WERI-Rb-1 (cell line): ENCODE measurements at regions not wholly inside any gene's neighbourhood (a gene's known extent, or its start where the extent isn't known, plus 50 kb on each side); places are given as distances from the start of the nearest gene placed in this dataset.

Experiments used
- DNase-seq: peaks from one replicate; pipeline ENCODE4 v3.0.0-alpha.2; 2020
- H3K27ac ChIP-seq: fragments of 250-450 bp; sonication (Bioruptor Pico); 2 replicates; pipeline ENCODE4 v1.5.1; 2020; ENCODE audit warnings: mild to moderate bottlenecking, moderate library complexity
- H3K27me3 ChIP-seq: fragments of 250-450 bp; sonication (Bioruptor Pico); 2 replicates; pipeline ENCODE4 v1.5.1; 2021; ENCODE audit warnings: mild to moderate bottlenecking, low read depth, moderate library complexity; ENCODE audit not compliant: insufficient read depth, severe bottlenecking
- H3K36me3 ChIP-seq: fragments of 250-450 bp; sonication (Bioruptor Pico); 2 replicates; pipeline ENCODE4 v1.5.1; 2020; ENCODE audit warnings: mild to moderate bottlenecking, moderate library complexity
- H3K4me3 ChIP-seq: 2 replicates; pipeline ENCODE4 v1.5.1; 2011; ENCODE audit warnings: low read depth, mild to moderate bottlenecking, control low read depth, low read length
- H3K9me3 ChIP-seq: fragments of 250-450 bp; sonication (Bioruptor Pico); 2 replicates; pipeline ENCODE4 v1.5.1; 2021; ENCODE audit warnings: mild to moderate bottlenecking, moderate library complexity; ENCODE audit not compliant: severe bottlenecking
- TF ChIP-seq, protein P1 (sequence below): IDR thresholded peaks from 2 replicates; pipeline ENCODE4 v1.5.1; 2011; ENCODE audit warnings: low read depth, mild to moderate bottlenecking, control low read depth, inconsistent platforms, low read length

DNA sequence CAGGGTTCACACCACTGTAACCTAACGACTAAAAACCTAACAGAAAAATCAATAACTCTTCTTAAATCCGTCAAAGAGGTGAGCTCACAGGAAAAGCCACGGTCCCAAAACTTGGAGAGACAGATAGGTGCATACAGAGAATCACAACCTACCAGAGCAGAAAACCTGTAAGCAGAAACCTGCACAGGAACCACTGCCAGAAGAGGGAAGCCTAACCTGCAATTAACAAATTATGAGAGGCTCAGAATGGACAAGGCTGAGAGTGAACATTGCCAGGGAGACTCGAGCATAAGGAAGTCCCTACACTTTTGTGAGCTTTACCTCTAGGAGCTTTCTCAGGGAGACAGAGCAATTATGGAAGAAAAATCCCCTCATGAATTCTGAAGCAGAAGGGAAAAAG, 156.2 kb upstream of the NETO1 start:
- H3K27me3 ChIP-seq, result no peaks in the 10 kb centered on the region
- TF ChIP-seq, protein P1, sequence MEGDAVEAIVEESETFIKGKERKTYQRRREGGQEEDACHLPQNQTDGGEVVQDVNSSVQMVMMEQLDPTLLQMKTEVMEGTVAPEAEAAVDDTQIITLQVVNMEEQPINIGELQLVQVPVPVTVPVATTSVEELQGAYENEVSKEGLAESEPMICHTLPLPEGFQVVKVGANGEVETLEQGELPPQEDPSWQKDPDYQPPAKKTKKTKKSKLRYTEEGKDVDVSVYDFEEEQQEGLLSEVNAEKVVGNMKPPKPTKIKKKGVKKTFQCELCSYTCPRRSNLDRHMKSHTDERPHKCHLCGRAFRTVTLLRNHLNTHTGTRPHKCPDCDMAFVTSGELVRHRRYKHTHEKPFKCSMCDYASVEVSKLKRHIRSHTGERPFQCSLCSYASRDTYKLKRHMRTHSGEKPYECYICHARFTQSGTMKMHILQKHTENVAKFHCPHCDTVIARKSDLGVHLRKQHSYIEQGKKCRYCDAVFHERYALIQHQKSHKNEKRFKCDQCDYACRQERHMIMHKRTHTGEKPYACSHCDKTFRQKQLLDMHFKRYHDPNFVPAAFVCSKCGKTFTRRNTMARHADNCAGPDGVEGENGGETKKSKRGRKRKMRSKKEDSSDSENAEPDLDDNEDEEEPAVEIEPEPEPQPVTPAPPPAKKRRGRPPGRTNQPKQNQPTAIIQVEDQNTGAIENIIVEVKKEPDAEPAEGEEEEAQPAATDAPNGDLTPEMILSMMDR, result peak; percentile 35; the same call in 1 of the 2 replicates
- H3K27ac ChIP-seq, result no peak overlapping the region
- H3K36me3 ChIP-seq, result no peaks in the 10 kb centered on the region
- H3K4me3 ChIP-seq, result no peak overlapping the region
- DNase-seq, result no peak
- peaks cover 6% of the 10 kb centered on the region for H3K9me3 ChIP-seq

DNA sequence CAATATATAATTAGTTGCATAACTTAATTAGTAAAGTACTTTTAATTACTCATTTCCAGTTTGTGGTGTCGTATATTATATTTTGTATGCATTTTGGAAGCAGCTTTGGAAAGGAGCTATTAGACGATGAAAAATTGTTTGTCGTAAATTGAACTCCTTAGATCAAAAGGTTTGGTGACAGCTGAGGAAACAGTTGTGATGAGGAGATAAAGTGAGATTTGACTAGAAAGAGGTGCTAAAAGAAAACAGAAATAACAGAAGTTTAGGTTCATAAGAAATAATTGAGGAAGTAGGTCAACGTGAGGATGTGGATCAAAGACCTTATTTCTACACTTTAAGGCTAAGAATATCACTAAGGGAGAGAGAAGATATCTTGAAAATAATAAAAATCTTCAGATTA, 141.9 kb upstream of the NETO1 start:
- H3K4me3 ChIP-seq, result no peak overlapping the region
- H3K36me3 ChIP-seq, result no peaks in the 10 kb centered on the region
- H3K27ac ChIP-seq, result no peak overlapping the region
- no peaks in the 10 kb centered on the region for H3K9me3 ChIP-seq
- TF ChIP-seq, protein P1, result no peak
- DNase-seq, result no peak
- no peaks in the 10 kb centered on the region for H3K27me3 ChIP-seq

DNA sequence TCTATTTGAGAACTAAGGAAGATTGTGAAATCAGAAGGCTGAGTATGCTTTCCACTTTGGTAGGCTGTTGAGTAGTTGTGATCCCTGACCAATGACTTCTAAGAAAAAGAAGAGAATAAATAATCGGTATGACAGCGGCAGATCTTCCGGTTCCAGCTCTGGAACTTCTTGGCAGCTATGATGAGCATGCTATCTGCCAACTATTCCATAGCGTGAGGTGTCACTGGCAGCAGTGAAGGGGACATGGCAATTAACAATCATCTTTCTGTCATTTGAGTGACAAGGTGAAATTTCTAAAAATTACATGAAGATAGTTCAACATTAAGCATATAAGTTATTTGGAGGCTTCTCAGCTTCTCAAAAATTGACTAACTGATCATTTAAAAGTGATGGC, 140.1 kb upstream of the NETO1 start:
- Histone ChIP-seq H3K27ac (no peak overlapping the region), H3K9me3 (no peaks in the 10 kb centered on the region), H3K27me3 (no peaks in the 10 kb centered on the region), H3K4me3 (no peak overlapping the region), H3K36me3 (no peaks in the 10 kb centered on the region)
- TF ChIP-seq, protein P1, result no peak
- DNase-seq, result no peak

DNA sequence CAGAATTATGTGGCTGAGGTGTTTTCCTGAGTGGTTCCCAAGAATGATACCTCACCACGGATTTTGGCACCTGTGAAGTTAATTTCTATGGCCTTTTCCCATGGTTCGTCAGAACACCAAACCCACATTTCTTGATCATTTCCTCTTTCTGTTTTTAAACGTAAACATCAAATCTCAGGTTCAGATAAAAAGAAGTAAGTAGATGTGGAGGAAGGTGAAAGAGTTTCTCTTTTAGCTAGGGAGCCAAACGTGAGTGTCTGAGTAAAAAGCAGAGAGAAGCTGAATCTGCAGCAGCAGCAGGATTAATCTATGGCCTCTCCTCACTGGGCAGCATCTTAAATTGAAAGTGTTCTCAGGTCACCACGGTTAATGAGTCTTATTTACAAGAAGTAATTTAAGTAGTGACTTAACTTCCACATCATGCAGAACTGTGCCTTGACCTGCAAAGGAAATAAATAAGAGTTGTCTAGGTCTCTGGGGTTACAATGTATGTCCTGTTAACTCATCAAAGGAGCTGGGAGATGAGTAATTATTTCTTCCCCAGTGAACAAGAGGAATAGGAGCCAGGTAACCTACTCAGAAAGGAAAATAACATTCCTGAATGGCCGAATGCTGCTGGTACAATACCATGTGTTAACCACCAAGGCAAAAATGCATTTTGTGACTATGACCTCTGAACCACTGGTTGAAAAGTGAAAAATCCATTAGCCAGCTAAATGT, 139.6 kb upstream of the NETO1 start:
- no peaks in the 10 kb centered on the region for H3K27me3 ChIP-seq
- DNase-seq, result no peak
- H3K9me3 ChIP-seq, result no peaks in the 10 kb centered on the region
- H3K4me3 ChIP-seq, result no peak overlapping the region
- H3K27ac ChIP-seq, result no peak overlapping the region
- no peaks in the 10 kb centered on the region for H3K36me3 ChIP-seq
- TF ChIP-seq, protein P1, result no peak

DNA sequence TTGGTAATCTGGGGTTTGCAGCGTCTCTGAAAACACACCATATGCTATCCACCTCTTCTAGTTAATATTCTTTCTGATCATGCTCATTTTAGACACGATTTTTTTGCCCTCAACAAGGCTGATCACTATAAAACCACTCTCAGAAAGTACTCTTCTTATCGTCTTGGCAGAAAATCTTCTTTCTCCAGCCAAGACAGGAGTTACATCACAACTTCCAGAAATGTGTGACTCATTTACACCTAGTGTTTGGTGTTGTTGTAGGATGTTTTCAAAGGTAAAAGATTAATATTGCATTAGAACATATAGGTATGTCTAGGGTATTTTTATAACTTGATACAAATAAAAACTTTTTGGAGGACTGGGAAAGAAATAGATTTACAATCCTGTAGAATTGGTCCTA, 138.5 kb upstream of the NETO1 start:
- DNase-seq, result no peak
- no peak overlapping the region for H3K4me3 ChIP-seq
- no peaks in the 10 kb centered on the region for H3K27me3 ChIP-seq
- H3K36me3 ChIP-seq, result no peaks in the 10 kb centered on the region
- TF ChIP-seq, protein P1, result no peak
- no peak overlapping the region for H3K27ac ChIP-seq
- H3K9me3 ChIP-seq, result no peaks in the 10 kb centered on the region

DNA sequence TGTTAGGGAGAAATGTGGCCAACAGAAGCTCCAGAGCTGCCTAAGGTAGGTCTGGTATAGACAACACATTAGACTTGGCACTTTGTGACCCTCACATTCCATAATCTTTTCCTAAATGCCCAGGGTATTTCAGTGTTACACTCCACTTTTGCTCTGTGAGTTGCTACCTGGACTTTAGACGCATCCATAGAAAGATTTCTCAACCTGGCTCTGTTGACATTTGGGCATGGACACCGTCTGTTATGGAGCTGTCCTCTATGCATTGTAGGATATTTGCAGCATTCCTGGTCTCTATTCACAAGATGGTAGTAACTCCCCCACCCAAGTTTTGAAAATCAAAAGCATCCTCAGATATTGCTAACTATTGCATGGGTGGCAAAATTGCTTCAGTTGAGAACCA, 136.5 kb upstream of the NETO1 start:
- H3K36me3 ChIP-seq, result no peaks in the 10 kb centered on the region
- no peak overlapping the region for H3K27ac ChIP-seq
- H3K9me3 ChIP-seq, result no peaks in the 10 kb centered on the region
- DNase-seq, result no peak
- no peaks in the 10 kb centered on the region for H3K27me3 ChIP-seq
- TF ChIP-seq, protein P1, result no peak
- H3K4me3 ChIP-seq, result no peak overlapping the region
